Neural progenitor cell (in vitro differentiated cells): ENCODE measurements at regions not wholly inside any gene's neighbourhood (a gene's known extent, or its start where the extent isn't known, plus 50 kb on each side); places are given as distances from the start of the nearest gene placed in this dataset.

Experiments used
- CTCF ChIP-seq: fragments of 200-600 bp; sonication (generic); IDR thresholded peaks from 2 replicates; pipeline ENCODE4 v1.5.1; 2017; ENCODE audit warnings: antibody characterized with exemption, mild to moderate bottlenecking
- EZH2 ChIP-seq: fragments of 200-600 bp; sonication (generic); IDR thresholded peaks from 2 replicates; pipeline ENCODE4 v1.6.1; 2017; ENCODE audit warnings: antibody characterized with exemption, mild to moderate bottlenecking, moderate library complexity
- EZH2phosphoT487 ChIP-seq: fragments of 200-600 bp; sonication (generic); IDR thresholded peaks from 2 replicates; pipeline ENCODE4 v1.6.1; 2017; ENCODE audit warnings: antibody characterized with exemption

GRCh38 chr14:53273671-53274072 lies 120.5 kb upstream of the DDHD1 start:
- TF ChIP-seq CTCF (no peak), EZH2 (no peak), EZH2phosphoT487 (no peak)
